ENCODE measurements at regions not wholly inside any gene's neighbourhood (a gene's known extent, or its start where the extent isn't known, plus 50 kb on each side); places are given as distances from the start of the nearest gene placed in this dataset.

- WGBS, 3 donors: 19 to 21% (median 20%) methylated on average over 5 of the region's 5 CpGs
- no peak overlapping the region for H3K27ac ChIP-seq
- H3K4me3 ChIP-seq: no peak overlapping the region
- H3K27me3 ChIP-seq: no peaks in the 10 kb centered on the region
- TF ChIP-seq POLR2A (IDR thresholded peaks at IDR 0.05) (no peak), CTCF (IDR thresholded peaks at IDR 0.05) (no peak), EP300 (IDR thresholded peaks at IDR 0.05) (no peak)
- intact Hi-C loops (cut with DNase I): no loop called here
- H3K36me3 ChIP-seq: no peaks in the 10 kb centered on the region
- peaks cover 7% of the 10 kb centered on the region for H3K4me1 ChIP-seq (ENCODE audit: insufficient read depth)
- no peaks in the 10 kb centered on the region for H3K9me3 ChIP-seq
- peak in 1 of 5 donors; percentile 12 for DNase-seq
Measured at GRCh38 chr9:31519424-31519823, 865.0 kb upstream of the ACO1 start.

- Histone ChIP-seq H3K4me3 (no peak overlapping the region), H3K36me3 (no peaks in the 10 kb centered on the region), H3K4me1 (ENCODE audit: insufficient read depth) (peaks cover 7% of the 10 kb centered on the region), H3K27me3 (no peaks in the 10 kb centered on the region), H3K9me3 (no peaks in the 10 kb centered on the region), H3K27ac (no peak overlapping the region)
- TF ChIP-seq POLR2A (IDR thresholded peaks at IDR 0.05): no peak
- TF ChIP-seq EP300 (IDR thresholded peaks at IDR 0.05): no peak
- TF ChIP-seq CTCF (IDR thresholded peaks at IDR 0.05): no peak
- intact Hi-C loops (cut with DNase I): no loop called here
- WGBS, 3 donors: 0 to 27% (median 7%) methylated on average over 2 of the region's 2 CpGs
- DNase-seq: no peak
Measured at GRCh38 chr9:31519826-31520225, 864.6 kb upstream of the ACO1 start.

- Histone ChIP-seq H3K36me3 (no peaks in the 10 kb centered on the region), H3K27me3 (no peaks in the 10 kb centered on the region), H3K4me3 (no peak overlapping the region), H3K4me1 (ENCODE audit: insufficient read depth) (peaks cover 7% of the 10 kb centered on the region), H3K9me3 (no peaks in the 10 kb centered on the region), H3K27ac (no peak overlapping the region)
- no peak for DNase-seq
- TF ChIP-seq CTCF (IDR thresholded peaks at IDR 0.05) (no peak), EP300 (IDR thresholded peaks at IDR 0.05) (no peak), POLR2A (IDR thresholded peaks at IDR 0.05) (no peak)
- intact Hi-C loops (cut with DNase I): no loop called here
- 26 to 46% (median 30%) methylated on average over 3 of the region's 3 CpGs for WGBS, 3 donors
Measured at GRCh38 chr9:31520301-31521085, 864.0 kb upstream of the ACO1 start.

GRCh38 chr9:31535651-31536050, 848.8 kb upstream of the ACO1 start:
- Histone ChIP-seq H3K9me3 (no peaks in the 10 kb centered on the region), H3K4me1 (ENCODE audit: insufficient read depth) (no peaks in the 10 kb centered on the region), H3K27ac (no peak overlapping the region), H3K4me3 (no peak overlapping the region), H3K27me3 (no peaks in the 10 kb centered on the region), H3K36me3 (no peaks in the 10 kb centered on the region)
- intact Hi-C loops (cut with DNase I): loop anchor here in 1 of 4 donors (1.0 kb wide), 1 partner anchor 15 kb away; no protein-coding TSS in a partner anchor
- TF ChIP-seq EP300 (IDR thresholded peaks at IDR 0.05): no peak
- no peak for TF ChIP-seq CTCF (IDR thresholded peaks at IDR 0.05)
- no peak for TF ChIP-seq POLR2A (IDR thresholded peaks at IDR 0.05)
- 68 to 79% (median 73%) methylated on average over 2 of the region's 2 CpGs for WGBS, 3 donors
- DNase-seq: no peak

All from ovary (tissue), 7 donors.